LNCAP (cell line): ENCODE measurements at regions not wholly inside any gene's neighbourhood (a gene's known extent, or its start where the extent isn't known, plus 50 kb on each side); places are given as distances from the start of the nearest gene placed in this dataset.

Source experiments
- CTCF ChIP-seq: fragments of 450-650 bp; IDR thresholded peaks from 2 replicates; pipeline ENCODE4 v1.5.1; 2017; ENCODE audit warnings: mild to moderate bottlenecking

- no peak for TF ChIP-seq CTCF
Observed at GRCh38 chr4:189771696-189772361, 168.8 kb upstream of the FRG1 start.

- TF ChIP-seq CTCF, result no peak
Observed at GRCh38 chr4:189773909-189774308, 166.8 kb upstream of the FRG1 start.

- no peak for TF ChIP-seq CTCF
Observed at GRCh38 chr4:189779281-189779980, 161.2 kb upstream of the FRG1 start.

GRCh38 chr4:189780391-189780790 lies 160.3 kb upstream of the FRG1 start:
- TF ChIP-seq CTCF, result no peak

- TF ChIP-seq CTCF, result no peak
Observed at GRCh38 chr4:189784651-189785050, 156.0 kb upstream of the FRG1 start.

GRCh38 chr4:189785257-189785656 lies 155.4 kb upstream of the FRG1 start:
- TF ChIP-seq CTCF, result no peak

- no peak for TF ChIP-seq CTCF
Observed at GRCh38 chr4:189786447-189786846, 154.2 kb upstream of the FRG1 start.
